ENCODE measurements at regions not wholly inside any gene's neighbourhood (a gene's known extent, or its start where the extent isn't known, plus 50 kb on each side); places are given as distances from the start of the nearest gene placed in this dataset.

DNA sequence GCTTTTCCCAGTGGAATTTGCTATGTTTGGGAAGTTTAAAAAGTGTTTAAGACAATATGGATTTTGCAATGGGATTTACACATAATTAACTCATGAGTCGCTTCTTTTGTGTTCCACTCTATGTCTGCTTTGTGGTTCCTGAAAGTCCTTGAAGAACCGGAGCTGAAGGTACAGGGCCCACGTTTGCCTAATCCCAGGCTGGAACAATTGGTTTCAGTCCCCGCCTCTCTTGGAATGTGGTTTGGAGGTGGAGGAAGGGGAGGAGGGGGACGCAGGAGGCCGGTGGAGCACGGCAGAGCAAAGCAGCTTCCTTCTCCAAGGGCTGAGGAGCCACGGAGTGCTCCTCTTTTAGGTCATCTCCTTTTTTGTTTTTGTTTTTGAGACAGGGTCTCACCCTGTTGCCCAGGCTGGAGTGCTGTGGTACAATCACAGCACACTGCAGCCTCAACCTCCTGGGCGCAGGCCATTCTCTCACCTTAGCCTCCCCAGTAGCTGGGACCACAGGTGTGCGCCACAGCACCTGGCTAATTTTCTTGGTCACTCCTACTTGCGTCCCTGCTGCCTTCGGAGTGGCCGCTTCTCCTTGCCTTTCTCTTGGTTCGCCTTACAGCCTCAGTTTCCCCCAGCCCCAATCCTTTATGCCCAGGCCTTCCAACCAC, 129.5 kb upstream of the ERRFI1 start (continued):
- TF ChIP-seq, protein P1, sequence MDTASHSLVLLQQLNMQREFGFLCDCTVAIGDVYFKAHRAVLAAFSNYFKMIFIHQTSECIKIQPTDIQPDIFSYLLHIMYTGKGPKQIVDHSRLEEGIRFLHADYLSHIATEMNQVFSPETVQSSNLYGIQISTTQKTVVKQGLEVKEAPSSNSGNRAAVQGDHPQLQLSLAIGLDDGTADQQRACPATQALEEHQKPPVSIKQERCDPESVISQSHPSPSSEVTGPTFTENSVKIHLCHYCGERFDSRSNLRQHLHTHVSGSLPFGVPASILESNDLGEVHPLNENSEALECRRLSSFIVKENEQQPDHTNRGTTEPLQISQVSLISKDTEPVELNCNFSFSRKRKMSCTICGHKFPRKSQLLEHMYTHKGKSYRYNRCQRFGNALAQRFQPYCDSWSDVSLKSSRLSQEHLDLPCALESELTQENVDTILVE (CRISPR knock-in tag; IDR thresholded peaks at IDR 0.05), result peak; percentile 42; the same call in 1 of the 2 replicates
- 0 out of 2 replicates have a peak, but pooled peaks have one; percentile 26 for TF ChIP-seq ZNF331 (CRISPR knock-in tag; IDR thresholded peaks at IDR 0.05)
- peak; percentile 50 for TF ChIP-seq ZNF792 (CRISPR knock-in tag; IDR thresholded peaks at IDR 0.05)
- TF ChIP-seq FOXP1 (IDR thresholded peaks at IDR 0.05), result no peak
- TF ChIP-seq FOXP1 (CRISPR knock-in tag; IDR thresholded peaks at IDR 0.05), result peak; percentile 69; the same call in 1 of the 2 replicates
- TF ChIP-seq, protein P2, sequence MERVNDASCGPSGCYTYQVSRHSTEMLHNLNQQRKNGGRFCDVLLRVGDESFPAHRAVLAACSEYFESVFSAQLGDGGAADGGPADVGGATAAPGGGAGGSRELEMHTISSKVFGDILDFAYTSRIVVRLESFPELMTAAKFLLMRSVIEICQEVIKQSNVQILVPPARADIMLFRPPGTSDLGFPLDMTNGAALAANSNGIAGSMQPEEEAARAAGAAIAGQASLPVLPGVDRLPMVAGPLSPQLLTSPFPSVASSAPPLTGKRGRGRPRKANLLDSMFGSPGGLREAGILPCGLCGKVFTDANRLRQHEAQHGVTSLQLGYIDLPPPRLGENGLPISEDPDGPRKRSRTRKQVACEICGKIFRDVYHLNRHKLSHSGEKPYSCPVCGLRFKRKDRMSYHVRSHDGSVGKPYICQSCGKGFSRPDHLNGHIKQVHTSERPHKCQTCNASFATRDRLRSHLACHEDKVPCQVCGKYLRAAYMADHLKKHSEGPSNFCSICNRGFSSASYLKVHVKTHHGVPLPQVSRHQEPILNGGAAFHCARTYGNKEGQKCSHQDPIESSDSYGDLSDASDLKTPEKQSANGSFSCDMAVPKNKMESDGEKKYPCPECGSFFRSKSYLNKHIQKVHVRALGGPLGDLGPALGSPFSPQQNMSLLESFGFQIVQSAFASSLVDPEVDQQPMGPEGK (CRISPR knock-in tag; IDR thresholded peaks at IDR 0.05), result peak; percentile 62
- peak; percentile 16; the same call in 1 of the 2 replicates for TF ChIP-seq SAP130 (CRISPR knock-in tag; IDR thresholded peaks at IDR 0.05; ENCODE audit: low read depth)
- TF ChIP-seq, protein P3, sequence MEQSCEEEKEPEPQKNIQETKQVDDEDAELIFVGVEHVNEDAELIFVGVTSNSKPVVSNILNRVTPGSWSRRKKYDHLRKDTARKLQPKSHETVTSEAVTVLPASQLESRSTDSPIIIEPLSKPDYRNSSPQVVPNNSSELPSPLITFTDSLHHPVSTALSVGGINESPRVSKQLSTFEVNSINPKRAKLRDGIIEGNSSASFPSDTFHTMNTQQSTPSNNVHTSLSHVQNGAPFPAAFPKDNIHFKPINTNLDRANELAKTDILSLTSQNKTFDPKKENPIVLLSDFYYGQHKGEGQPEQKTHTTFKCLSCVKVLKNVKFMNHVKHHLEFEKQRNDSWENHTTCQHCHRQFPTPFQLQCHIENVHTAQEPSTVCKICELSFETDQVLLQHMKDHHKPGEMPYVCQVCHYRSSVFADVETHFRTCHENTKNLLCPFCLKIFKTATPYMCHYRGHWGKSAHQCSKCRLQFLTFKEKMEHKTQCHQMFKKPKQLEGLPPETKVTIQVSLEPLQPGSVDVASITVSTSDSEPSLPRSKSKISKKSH (CRISPR knock-in tag; IDR thresholded peaks at IDR 0.05; ENCODE audit: borderline replicate concordance), result 0 out of 2 replicates have a peak, but pooled peaks have one; percentile 37
- peak; percentile 41; the same call in 1 of the 2 replicates for TF ChIP-seq POLR2G (IDR thresholded peaks at IDR 0.05; ENCODE audit: low read depth, low read length)
- no peak for TF ChIP-seq CHCHD3 (CRISPR knock-in tag; IDR thresholded peaks at IDR 0.05)
- peak; percentile 8; the same call in 1 of the 2 replicates for TF ChIP-seq NR2F2 (IDR thresholded peaks at IDR 0.05; ENCODE audit: borderline replicate concordance, low read depth)
- TF ChIP-seq ZNF263 (CRISPR knock-in tag; IDR thresholded peaks at IDR 0.05), result peak; percentile 100
- TF ChIP-seq LCORL (IDR thresholded peaks at IDR 0.05), result no peak
- TF ChIP-seq LCORL (CRISPR knock-in tag; IDR thresholded peaks at IDR 0.05), result 0 out of 2 replicates have a peak, but pooled peaks have one; percentile 34
- TF ChIP-seq KLF16 (CRISPR knock-in tag; IDR thresholded peaks at IDR 0.05), result peak in 1 of 2 experiments; percentile 58; a peak in 1 of 4 replicates
- 0 out of 2 replicates have a peak, but pooled peaks have one; percentile 23 for TF ChIP-seq BORCS8-MEF2B (CRISPR knock-in tag; IDR thresholded peaks at IDR 0.05)
- TF ChIP-seq MAX (IDR thresholded peaks at IDR 0.05), result peak; percentile 40; the same call in 1 of the 2 replicates
- no peak for TF ChIP-seq MXD4 (CRISPR knock-in tag; IDR thresholded peaks at IDR 0.05)
- peak; percentile 42; the same call in 1 of the 2 replicates for TF ChIP-seq ZNF281 (CRISPR knock-in tag; IDR thresholded peaks at IDR 0.05; ENCODE audit: borderline replicate concordance)
